OCI-LY7 (cell line): ENCODE measurements at regions not wholly inside any gene's neighbourhood (a gene's known extent, or its start where the extent isn't known, plus 50 kb on each side); places are given as distances from the start of the nearest gene placed in this dataset.
"Not testable (repeated sequence)": the region's sequence is repeated elsewhere in the genome, so short reads cannot be mapped to it uniquely, and the experiment has no call there.

ENCODE experiments used
- BruUV-seq: library from RNA; stranded (reverse); fragments of 400-500 nt; replicated peaks from 2 replicates; lab custom pipeline; 2021; lab: Mats Ljungman, UMichigan
- CTCF ChIA-PET: fragments of 300-600 bp; sonication (Branson Sonifier 250); formaldehyde crosslinking; loops from one replicate; lab custom pipeline; 2022; ENCODE audit warnings: antibody characterized with exemption; ENCODE audit not compliant: unreplicated experiment; lab: Charles Lee
- POLR2A ChIA-PET: fragments of 300-600 bp; sonication (Branson Sonifier 250); formaldehyde crosslinking; loops from one replicate; lab custom pipeline; 2022; ENCODE audit warnings: antibody characterized with exemption; lab: Charles Lee
- DNase-seq: peaks from one replicate; pipeline ENCODE4 v3.0.0-alpha.2; 2015; ENCODE audit warnings: low spot score
- H2AFZ ChIP-seq: fragments of 200-600 bp; sonication (generic), shearing (Covaris generic); 2 replicates; pipeline ENCODE4 v1.6.1; 2014; ENCODE audit warnings: mild to moderate bottlenecking, antibody characterized with exemption, low read length, moderate library complexity
- H3K27ac ChIP-seq: fragments of 200-600 bp; sonication (generic); 2 replicates; pipeline ENCODE4 v1.5.1; 2014; ENCODE audit warnings: mixed run types, low read depth, mild to moderate bottlenecking, moderate library complexity, low read length, inconsistent platforms; ENCODE audit not compliant: poor library complexity, severe bottlenecking
- H3K36me3 ChIP-seq: fragments of 200-600 bp; sonication (generic); 2 replicates; pipeline ENCODE4 v1.6.1; 2014; ENCODE audit warnings: mild to moderate bottlenecking, antibody characterized with exemption, low read length, moderate library complexity, mixed read lengths; ENCODE audit not compliant: insufficient read depth
- H3K4me1 ChIP-seq: fragments of 200-600 bp; sonication (generic); 2 replicates; pipeline ENCODE4 v1.5.1; 2014; ENCODE audit warnings: mild to moderate bottlenecking, low read length; ENCODE audit not compliant: insufficient read depth, poor library complexity, severe bottlenecking
- H3K4me2 ChIP-seq: fragments of 200-600 bp; sonication (generic); 2 replicates; pipeline ENCODE4 v1.6.1; 2014; ENCODE audit warnings: mild to moderate bottlenecking, low read length
- H3K4me3 ChIP-seq: fragments of 200-600 bp; sonication (generic); 2 replicates; pipeline ENCODE4 v1.5.1; 2014; ENCODE audit warnings: mild to moderate bottlenecking, low read depth, low read length; ENCODE audit not compliant: poor library complexity, severe bottlenecking
- H3K79me2 ChIP-seq: fragments of 200-600 bp; sonication (generic); 2 replicates; pipeline ENCODE4 v1.6.1; 2016; ENCODE audit warnings: low read depth, mild to moderate bottlenecking, low read length, moderate library complexity, mixed read lengths; ENCODE audit not compliant: insufficient read depth
- H3K9me2 ChIP-seq: fragments of 200-600 bp; sonication (generic); 2 replicates; pipeline ENCODE4 v1.6.1; 2016; ENCODE audit warnings: mild to moderate bottlenecking, low read length, mixed read lengths; ENCODE audit not compliant: insufficient read depth
- H3K9me3 ChIP-seq: fragments of 200-600 bp; sonication (generic); 2 replicates; pipeline ENCODE4 v1.6.1; 2014; ENCODE audit warnings: mild to moderate bottlenecking, mixed run types, low read length, mixed read lengths
- H4K20me1 ChIP-seq: fragments of 200-600 bp; sonication (generic); 2 replicates; pipeline ENCODE4 v1.6.1; 2014; ENCODE audit warnings: mild to moderate bottlenecking, antibody characterized with exemption, low read length, moderate library complexity, mixed read lengths; ENCODE audit not compliant: insufficient read depth
- EZH2phosphoT487 ChIP-seq: fragments of 200-600 bp; sonication (generic); IDR thresholded peaks from 2 replicates; pipeline ENCODE4 v1.6.1; 2018; ENCODE audit warnings: low read depth, borderline replicate concordance, mild to moderate bottlenecking, mixed run types, antibody characterized with exemption, low read length, moderate library complexity, mixed read lengths
- intact Hi-C: fragments of 100-400 bp; cut with micrococcal nuclease; formaldehyde crosslinking; loops from one replicate; pipeline ENCODE4 v1.10.0; 2022; ENCODE audit not compliant: unreplicated experiment
- TF ChIP-seq, protein P1 (sequence below): fragments of 200-600 bp; sonication (generic); conservative IDR thresholded peaks from 2 replicates; pipeline ENCODE4 v1.5.1; 2014; ENCODE audit warnings: mild to moderate bottlenecking, antibody characterized with exemption, low read length, moderate library complexity, mixed read lengths

DNA sequence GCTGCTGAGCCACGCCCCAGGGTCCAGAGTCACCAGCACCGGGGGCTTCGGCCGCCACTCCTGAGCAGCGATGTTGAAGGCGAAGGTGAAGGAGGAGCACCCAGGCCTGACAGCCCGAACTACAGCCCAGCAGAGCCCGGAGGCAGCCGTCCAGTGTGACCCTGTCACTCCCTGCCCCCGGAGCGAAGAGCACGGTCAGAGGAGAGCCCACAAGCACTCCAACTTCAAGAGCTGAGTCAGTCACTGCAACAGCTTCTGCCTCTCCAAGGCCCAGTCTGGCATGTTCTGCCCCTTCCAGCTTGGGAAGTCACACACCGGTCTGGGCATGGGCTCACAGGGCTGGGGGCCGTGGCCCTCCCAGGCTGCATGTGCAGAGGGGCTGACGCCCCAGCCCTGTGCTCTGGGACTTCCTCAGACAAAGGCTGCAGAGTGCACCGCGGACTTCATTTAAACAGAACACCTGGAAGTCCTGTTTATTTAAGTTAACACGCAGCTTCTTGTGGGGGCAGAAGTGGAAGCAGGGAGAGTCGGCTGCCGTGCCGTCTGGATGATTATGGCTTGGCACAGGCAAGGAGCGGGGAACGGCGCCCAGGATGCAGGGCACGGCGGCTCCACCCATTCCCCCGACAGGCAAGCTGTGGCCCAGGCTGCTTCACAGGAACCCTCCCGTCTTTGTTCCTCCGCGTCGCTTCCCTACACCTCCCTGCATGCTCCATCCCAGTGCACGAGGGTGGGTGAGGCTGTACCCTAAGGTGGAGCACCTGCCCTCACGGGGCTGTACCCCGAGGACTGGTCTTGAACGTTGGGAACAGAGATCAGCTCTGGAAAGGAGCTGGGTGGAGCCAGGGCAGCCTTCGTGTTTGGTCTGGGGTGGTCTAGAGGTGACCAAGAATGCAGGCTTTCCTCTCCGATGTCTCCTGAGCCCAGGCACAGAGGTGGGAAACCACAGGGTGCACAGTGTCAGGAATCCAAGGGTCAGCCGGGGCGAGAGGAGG is 68.9 kb upstream of the METRNL start:
- no TSS peak for BruUV-seq
- no peak for DNase-seq
- Histone ChIP-seq H3K9me2 (no peaks in the 10 kb centered on the region), H3K79me2 (no peaks in the 10 kb centered on the region), H3K9me3 (no peaks in the 10 kb centered on the region), H4K20me1 (no peaks in the 10 kb centered on the region), H3K4me1 (no peaks in the 10 kb centered on the region), H2AFZ (no peak overlapping the region), H3K36me3 (no peaks in the 10 kb centered on the region), H3K27ac (no peak overlapping the region), H3K4me2 (no peak overlapping the region), H3K4me3 (no peak overlapping the region)
- intact Hi-C loops = no loop called here
- CTCF ChIA-PET = no interaction called here
- TF ChIP-seq, protein P1, sequence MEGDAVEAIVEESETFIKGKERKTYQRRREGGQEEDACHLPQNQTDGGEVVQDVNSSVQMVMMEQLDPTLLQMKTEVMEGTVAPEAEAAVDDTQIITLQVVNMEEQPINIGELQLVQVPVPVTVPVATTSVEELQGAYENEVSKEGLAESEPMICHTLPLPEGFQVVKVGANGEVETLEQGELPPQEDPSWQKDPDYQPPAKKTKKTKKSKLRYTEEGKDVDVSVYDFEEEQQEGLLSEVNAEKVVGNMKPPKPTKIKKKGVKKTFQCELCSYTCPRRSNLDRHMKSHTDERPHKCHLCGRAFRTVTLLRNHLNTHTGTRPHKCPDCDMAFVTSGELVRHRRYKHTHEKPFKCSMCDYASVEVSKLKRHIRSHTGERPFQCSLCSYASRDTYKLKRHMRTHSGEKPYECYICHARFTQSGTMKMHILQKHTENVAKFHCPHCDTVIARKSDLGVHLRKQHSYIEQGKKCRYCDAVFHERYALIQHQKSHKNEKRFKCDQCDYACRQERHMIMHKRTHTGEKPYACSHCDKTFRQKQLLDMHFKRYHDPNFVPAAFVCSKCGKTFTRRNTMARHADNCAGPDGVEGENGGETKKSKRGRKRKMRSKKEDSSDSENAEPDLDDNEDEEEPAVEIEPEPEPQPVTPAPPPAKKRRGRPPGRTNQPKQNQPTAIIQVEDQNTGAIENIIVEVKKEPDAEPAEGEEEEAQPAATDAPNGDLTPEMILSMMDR = no peak
- no peak for TF ChIP-seq EZH2phosphoT487
- POLR2A ChIA-PET = interaction anchor here (1.3 kb wide), 1 partner anchor 18 kb away, joined by 3 read pairs; no protein-coding TSS in a partner anchor

DNA sequence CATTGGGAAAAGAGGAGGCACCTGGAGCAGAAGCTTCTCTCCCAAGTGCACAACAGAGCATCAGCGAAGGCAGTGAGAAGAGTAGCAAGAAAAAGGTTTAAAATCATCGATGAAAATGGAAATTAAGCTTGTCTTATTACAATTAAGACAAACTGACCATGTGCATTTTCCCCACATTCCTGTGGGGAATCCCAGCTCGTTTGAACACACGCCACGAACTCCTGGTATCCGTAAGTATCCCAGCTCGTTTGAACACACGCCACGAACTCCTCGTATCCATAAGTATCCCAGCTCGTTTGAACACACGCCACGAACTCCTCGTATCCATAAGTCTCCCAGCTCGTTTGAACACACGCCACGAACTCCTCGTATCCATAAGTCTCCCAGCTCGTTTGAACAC is 67.7 kb upstream of the METRNL start:
- intact Hi-C loops, H4K20me1 ChIP-seq, H3K9me2 ChIP-seq, H3K36me3 ChIP-seq, BruUV-seq, H3K79me2 ChIP-seq, H3K4me1 ChIP-seq, H3K9me3 ChIP-seq, H3K27ac ChIP-seq, H3K4me3 ChIP-seq, CTCF ChIA-PET, DNase-seq, H2AFZ ChIP-seq, H3K4me2 ChIP-seq: not testable (repeated sequence)
- POLR2A ChIA-PET = interaction anchor here (1.3 kb wide), 1 partner anchor 20 kb away, joined by 3 read pairs; no protein-coding TSS in a partner anchor

DNA sequence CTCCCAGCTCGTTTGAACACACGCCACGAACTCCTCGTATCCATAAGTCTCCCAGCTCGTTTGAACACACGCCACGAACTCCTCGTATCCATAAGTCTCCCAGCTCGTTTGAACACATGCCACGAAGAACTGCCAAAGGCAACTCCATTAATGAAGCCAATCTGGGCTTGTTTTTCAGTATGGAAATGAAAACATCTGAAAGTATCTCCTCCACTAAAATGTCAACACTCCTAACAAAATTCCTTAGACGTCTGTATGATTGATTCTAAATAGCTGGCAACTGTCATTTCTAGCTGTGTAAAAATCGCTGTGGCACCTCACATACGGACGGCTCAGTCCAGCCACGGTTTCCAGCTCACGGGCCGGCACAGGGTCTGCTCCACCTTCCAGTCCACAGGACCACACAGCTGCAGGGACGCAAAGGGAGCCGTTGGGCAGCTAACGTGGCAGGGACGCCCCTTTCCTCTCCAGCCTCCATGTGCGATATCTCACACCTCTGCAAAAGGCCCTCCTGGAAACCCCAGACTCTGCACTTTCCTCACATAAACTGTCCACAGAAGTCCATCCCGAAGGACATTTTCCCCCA is 67.1 kb upstream of the METRNL start:
- Histone ChIP-seq H3K36me3 (no peaks in the 10 kb centered on the region), H3K4me3 (no peak overlapping the region), H3K4me2 (no peak overlapping the region), H4K20me1 (no peaks in the 10 kb centered on the region), H3K27ac (no peak overlapping the region), H3K9me2 (no peaks in the 10 kb centered on the region), H3K9me3 (no peaks in the 10 kb centered on the region), H3K4me1 (no peaks in the 10 kb centered on the region), H3K79me2 (no peaks in the 10 kb centered on the region), H2AFZ (no peak overlapping the region)
- intact Hi-C loops = no loop called here
- no peak for TF ChIP-seq EZH2phosphoT487
- TF ChIP-seq, protein P1 = no peak
- CTCF ChIA-PET = no interaction called here
- POLR2A ChIA-PET = interaction anchor here (1.3 kb wide), 1 partner anchor 20 kb away, joined by 3 read pairs; no protein-coding TSS in a partner anchor
- no TSS peak for BruUV-seq
- DNase-seq = no peak
